ENCODE measurements at regions not wholly inside any gene's neighbourhood (a gene's known extent, or its start where the extent isn't known, plus 50 kb on each side); places are given as distances from the start of the nearest gene placed in this dataset.

DNA sequence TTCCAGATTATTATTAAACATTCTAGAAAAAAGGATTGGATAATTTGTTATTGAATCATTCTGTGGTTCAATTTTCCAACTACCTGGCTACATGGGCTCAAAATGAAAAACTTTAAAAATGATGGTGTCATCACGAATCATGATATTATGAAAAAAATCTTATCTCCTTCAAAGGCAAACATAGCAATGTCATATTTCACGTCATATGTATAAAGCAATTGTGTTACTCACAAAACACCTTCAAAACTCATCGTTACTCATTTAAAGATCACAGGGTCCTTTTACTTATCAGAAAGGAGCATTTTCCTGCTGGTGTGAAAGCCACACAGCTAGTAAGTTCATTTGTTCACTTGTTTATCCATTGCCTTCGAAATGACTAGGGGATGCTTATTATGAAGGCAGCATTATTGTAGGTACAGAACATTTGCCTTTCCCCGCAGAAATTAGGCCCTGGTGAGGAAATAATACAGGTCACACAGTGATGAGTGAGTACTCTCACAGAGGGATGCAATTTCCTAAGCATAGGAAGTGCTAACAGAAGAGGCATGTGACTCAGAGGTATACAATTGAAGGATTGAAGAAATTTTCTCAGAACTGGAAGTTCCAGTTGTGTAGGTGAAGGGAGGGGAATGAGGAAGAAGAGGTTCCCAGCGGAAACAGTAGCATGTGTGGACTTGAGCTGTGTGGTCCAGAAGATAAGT is 478.7 kb downstream of the INHBA start:
- no peak for DNase-seq (ENCODE audit: low spot score)
- TF ChIP-seq, protein P1, sequence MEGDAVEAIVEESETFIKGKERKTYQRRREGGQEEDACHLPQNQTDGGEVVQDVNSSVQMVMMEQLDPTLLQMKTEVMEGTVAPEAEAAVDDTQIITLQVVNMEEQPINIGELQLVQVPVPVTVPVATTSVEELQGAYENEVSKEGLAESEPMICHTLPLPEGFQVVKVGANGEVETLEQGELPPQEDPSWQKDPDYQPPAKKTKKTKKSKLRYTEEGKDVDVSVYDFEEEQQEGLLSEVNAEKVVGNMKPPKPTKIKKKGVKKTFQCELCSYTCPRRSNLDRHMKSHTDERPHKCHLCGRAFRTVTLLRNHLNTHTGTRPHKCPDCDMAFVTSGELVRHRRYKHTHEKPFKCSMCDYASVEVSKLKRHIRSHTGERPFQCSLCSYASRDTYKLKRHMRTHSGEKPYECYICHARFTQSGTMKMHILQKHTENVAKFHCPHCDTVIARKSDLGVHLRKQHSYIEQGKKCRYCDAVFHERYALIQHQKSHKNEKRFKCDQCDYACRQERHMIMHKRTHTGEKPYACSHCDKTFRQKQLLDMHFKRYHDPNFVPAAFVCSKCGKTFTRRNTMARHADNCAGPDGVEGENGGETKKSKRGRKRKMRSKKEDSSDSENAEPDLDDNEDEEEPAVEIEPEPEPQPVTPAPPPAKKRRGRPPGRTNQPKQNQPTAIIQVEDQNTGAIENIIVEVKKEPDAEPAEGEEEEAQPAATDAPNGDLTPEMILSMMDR (IDR thresholded peaks at IDR 0.05; ENCODE audit: unreplicated experiment): no peak
- H3K4me1 Mint-ChIP-seq (ENCODE audit: unreplicated experiment): peaks cover 3% of the 10 kb centered on the region
- no peak overlapping the region for H3K4me3 Mint-ChIP-seq (ENCODE audit: unreplicated experiment)
- H3K27me3 Mint-ChIP-seq (ENCODE audit: unreplicated experiment): no peaks in the 10 kb centered on the region
- no peaks in the 10 kb centered on the region for H3K9me3 Mint-ChIP-seq (ENCODE audit: unreplicated experiment)
- H3K27ac Mint-ChIP-seq (ENCODE audit: unreplicated experiment): no peak overlapping the region
- H3K36me3 Mint-ChIP-seq (ENCODE audit: low read depth, unreplicated experiment): peaks cover 4% of the 10 kb centered on the region

DNA sequence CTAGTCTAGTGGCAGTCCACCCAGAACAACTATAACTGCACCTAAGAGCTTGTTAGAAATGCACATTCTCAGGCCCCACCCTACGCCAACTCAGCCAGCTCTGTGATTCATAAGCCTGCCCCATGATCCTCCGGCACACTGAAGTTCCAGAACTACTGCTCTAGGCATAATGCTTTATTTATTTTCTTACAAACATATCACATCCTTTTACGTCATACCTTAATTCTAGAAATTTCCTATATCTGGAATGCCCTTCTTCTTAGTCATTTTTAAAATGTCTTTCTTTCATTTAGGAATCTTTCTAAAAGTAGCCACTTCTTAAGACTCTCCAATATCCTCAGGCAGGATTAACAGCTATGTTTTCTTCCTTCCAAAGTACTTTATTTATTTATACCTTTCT is 480.1 kb downstream of the INHBA start:
- no peaks in the 10 kb centered on the region for H3K9me3 Mint-ChIP-seq (ENCODE audit: unreplicated experiment)
- H3K4me3 Mint-ChIP-seq (ENCODE audit: unreplicated experiment): no peak overlapping the region
- H3K27ac Mint-ChIP-seq (ENCODE audit: unreplicated experiment): no peak overlapping the region
- H3K4me1 Mint-ChIP-seq (ENCODE audit: unreplicated experiment): peaks cover 6% of the 10 kb centered on the region
- TF ChIP-seq, protein P1 (IDR thresholded peaks at IDR 0.05; ENCODE audit: unreplicated experiment): no peak
- H3K27me3 Mint-ChIP-seq (ENCODE audit: unreplicated experiment): peaks cover 3% of the 10 kb centered on the region
- H3K36me3 Mint-ChIP-seq (ENCODE audit: low read depth, unreplicated experiment): no peaks in the 10 kb centered on the region
- DNase-seq (ENCODE audit: low spot score): no peak

DNA sequence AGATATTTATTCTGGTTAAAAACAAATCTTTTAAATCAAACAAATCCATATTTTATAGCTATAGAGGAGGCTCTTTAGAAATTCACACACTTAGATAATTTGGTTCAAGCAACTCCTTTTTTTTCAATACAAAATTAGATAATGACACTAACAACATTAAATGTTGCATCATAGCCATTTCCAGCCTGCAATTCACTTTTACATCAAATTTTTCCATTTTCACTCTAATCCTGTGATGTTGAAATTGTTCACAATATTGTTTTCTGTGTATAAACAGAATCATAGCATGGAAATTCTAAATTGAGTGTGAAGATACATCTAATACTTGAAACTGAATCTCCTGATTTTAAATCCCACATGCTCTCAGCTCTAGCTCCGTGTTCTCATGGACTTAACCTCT is 482.6 kb downstream of the INHBA start:
- TF ChIP-seq, protein P1 (IDR thresholded peaks at IDR 0.05; ENCODE audit: unreplicated experiment): no peak
- Mint-ChIP-seq H3K27me3 (ENCODE audit: unreplicated experiment) (peaks cover 3% of the 10 kb centered on the region), H3K9me3 (ENCODE audit: unreplicated experiment) (no peaks in the 10 kb centered on the region), H3K36me3 (ENCODE audit: low read depth, unreplicated experiment) (no peaks in the 10 kb centered on the region), H3K27ac (ENCODE audit: unreplicated experiment) (no peak overlapping the region), H3K4me1 (ENCODE audit: unreplicated experiment) (peaks cover 6% of the 10 kb centered on the region), H3K4me3 (ENCODE audit: unreplicated experiment) (no peak overlapping the region)
- no peak for DNase-seq (ENCODE audit: low spot score)

DNA sequence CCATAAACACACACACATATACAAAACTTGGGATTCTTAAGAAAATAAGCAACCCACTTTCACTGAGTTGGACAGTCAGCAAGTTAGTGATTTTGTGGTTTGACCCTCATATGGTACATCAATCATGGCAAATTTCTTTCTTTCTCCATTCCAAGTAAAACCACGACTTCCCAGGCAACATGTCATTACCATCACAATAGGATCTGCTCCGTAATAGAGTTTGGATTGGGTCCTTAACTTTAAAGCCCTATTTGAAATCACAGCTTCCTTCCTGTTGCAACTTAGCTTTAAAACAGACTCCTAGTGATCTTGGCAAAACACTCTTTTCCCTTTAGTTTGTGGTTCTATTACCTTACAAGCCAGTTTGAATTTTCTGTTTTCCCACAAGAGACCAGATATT is 483.6 kb downstream of the INHBA start:
- no peak overlapping the region for H3K27ac Mint-ChIP-seq (ENCODE audit: unreplicated experiment)

DNA sequence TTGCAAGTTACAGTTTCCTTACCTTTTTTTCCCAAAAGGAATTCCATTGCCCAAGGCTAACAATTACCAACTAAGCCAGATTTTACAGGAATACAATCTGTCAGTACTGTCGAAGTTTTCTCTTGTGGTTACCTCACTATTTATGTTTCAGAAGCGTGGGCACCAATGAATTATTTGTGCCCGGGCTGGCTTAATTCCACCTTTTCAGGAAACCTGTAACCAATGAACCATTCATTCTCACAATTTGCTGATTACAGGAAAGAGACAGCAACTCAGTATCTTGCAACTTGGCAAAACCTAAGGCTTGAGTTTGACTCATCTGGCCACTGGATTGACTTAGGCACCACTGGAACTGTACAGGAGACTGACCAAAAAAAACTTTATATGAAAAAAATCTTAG is 485.6 kb downstream of the INHBA start:
- DNase-seq (ENCODE audit: low spot score): no peak
- Mint-ChIP-seq H3K27me3 (ENCODE audit: unreplicated experiment) (peaks cover 3% of the 10 kb centered on the region), H3K9me3 (ENCODE audit: unreplicated experiment) (no peaks in the 10 kb centered on the region), H3K4me3 (ENCODE audit: unreplicated experiment) (no peak overlapping the region), H3K27ac (ENCODE audit: unreplicated experiment) (no peak overlapping the region), H3K4me1 (ENCODE audit: unreplicated experiment) (peaks cover 6% of the 10 kb centered on the region), H3K36me3 (ENCODE audit: low read depth, unreplicated experiment) (no peaks in the 10 kb centered on the region)
- TF ChIP-seq, protein P1 (IDR thresholded peaks at IDR 0.05; ENCODE audit: unreplicated experiment): no peak

More for the DNA sequence above, 483.6 kb downstream of the INHBA start:
- H3K9me3 Mint-ChIP-seq (ENCODE audit: unreplicated experiment): no peaks in the 10 kb centered on the region
- peaks cover 3% of the 10 kb centered on the region for H3K27me3 Mint-ChIP-seq (ENCODE audit: unreplicated experiment)
- TF ChIP-seq, protein P1 (IDR thresholded peaks at IDR 0.05; ENCODE audit: unreplicated experiment): no peak
- H3K4me3 Mint-ChIP-seq (ENCODE audit: unreplicated experiment): no peak overlapping the region
- peaks cover 6% of the 10 kb centered on the region for H3K4me1 Mint-ChIP-seq (ENCODE audit: unreplicated experiment)
- no peak for DNase-seq (ENCODE audit: low spot score)
- H3K36me3 Mint-ChIP-seq (ENCODE audit: low read depth, unreplicated experiment): no peaks in the 10 kb centered on the region
